ACC112 (cell line): ENCODE measurements at regions not wholly inside any gene's neighbourhood (a gene's known extent, or its start where the extent isn't known, plus 50 kb on each side); places are given as distances from the start of the nearest gene placed in this dataset.
"Not testable (repeated sequence)": the region's sequence is repeated elsewhere in the genome, so short reads cannot be mapped to it uniquely, and the experiment has no call there.

Experiments used
- H2AFZ ChIP-seq: fragments of 200-600 bp; sonication (generic); one replicate; pipeline ENCODE4 v1.6.0; 2017; ENCODE audit warnings: antibody characterized with exemption, low read length; ENCODE audit not compliant: unreplicated experiment
- H3K27ac ChIP-seq: fragments of 200-600 bp; sonication (generic); 2 replicates; pipeline ENCODE4 v1.5.1; 2014; ENCODE audit warnings: low read depth, mild to moderate bottlenecking, antibody characterized with exemption, low read length, moderate library complexity
- H3K27me3 ChIP-seq: fragments of 200-600 bp; sonication (generic); 2 replicates; pipeline ENCODE4 v1.6.1; 2014; ENCODE audit warnings: mild to moderate bottlenecking, antibody characterized with exemption, low read length, moderate library complexity, mixed read lengths; ENCODE audit not compliant: insufficient read depth
- H3K36me3 ChIP-seq: fragments of 200-600 bp; sonication (generic); 2 replicates; pipeline ENCODE4 v1.6.1; 2016; ENCODE audit warnings: mild to moderate bottlenecking, antibody characterized with exemption, low read length, moderate library complexity, mixed read lengths; ENCODE audit not compliant: insufficient read depth
- H3K4me1 ChIP-seq: fragments of 200-600 bp; sonication (generic); one replicate; pipeline ENCODE4 v1.6.1; 2016; ENCODE audit warnings: low read length, mixed read lengths; ENCODE audit not compliant: insufficient read depth, unreplicated experiment, control insufficient read depth
- H3K4me3 ChIP-seq: fragments of 200-600 bp; sonication (generic); 2 replicates; pipeline ENCODE4 v1.5.1; 2014; ENCODE audit warnings: mild to moderate bottlenecking, low read depth, low read length
- H3K79me2 ChIP-seq: fragments of 200-600 bp; sonication (generic); one replicate; pipeline ENCODE4 v1.6.0; 2016; ENCODE audit warnings: low read length; ENCODE audit not compliant: control insufficient read depth, unreplicated experiment, insufficient read depth

DNA sequence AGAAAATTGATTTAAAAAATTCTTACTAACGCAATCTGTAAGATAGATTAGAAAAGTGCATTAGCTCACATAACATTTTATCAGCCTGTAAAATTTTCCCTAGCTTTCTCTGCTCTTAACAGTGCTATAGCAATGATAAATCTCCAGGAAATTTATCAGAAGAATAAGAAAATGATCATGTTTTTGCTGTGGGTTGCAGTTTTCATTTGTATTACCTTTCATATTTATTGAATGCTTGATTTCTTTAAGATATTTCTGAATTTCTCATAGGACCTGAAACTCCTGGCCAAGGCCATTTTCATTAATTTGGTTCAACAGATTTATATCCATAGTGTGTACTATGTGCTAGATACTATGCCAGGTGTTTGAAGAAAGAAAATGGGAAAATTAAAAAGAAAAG, 130.3 kb upstream of the STARD13 start:
- Histone ChIP-seq H3K27me3 (no peaks in the 10 kb centered on the region), H3K36me3 (no peaks in the 10 kb centered on the region), H3K79me2 (no peaks in the 10 kb centered on the region), H3K4me1 (no peaks in the 10 kb centered on the region), H3K27ac (no peak overlapping the region), H3K4me3 (no peak overlapping the region), H2AFZ (no peak overlapping the region)

DNA sequence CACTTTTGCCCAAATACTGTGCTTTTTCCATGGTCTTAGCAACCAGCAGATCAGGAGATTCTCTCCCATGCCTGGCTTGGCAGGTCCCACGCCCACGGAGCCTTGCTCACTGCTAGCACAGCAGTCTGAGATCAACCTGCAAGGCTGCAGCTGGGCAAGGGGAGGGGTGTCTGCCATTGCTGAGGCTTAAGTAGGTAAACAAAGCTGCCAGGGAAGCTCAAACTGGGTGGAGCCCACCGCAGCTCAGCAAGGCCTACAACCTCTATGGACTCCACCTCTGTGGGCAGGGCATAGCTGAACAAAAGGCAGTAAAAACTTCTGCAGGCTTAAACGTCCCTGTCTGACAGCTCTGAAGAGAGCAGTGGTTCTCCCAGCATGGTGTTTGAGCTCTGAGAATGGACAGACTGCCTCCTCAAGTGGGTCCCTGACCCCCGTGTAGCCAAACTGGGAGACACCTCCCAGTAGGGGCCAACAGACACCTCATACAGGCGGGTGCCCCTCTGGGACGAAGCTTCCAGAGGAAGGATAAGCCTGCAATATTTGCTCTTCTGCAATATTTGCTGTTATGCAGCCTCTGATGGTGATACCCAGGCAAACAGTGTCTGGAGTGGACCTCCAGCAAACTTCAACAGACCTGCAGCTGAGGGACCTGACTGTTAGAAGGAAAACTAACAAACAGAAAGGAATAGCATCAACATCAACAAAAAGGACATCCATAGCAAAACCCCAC, 132.8 kb upstream of the STARD13 start:
- not testable (repeated sequence) for H3K36me3 ChIP-seq, H3K4me3 ChIP-seq, H3K27ac ChIP-seq, H2AFZ ChIP-seq, H3K4me1 ChIP-seq, H3K79me2 ChIP-seq, H3K27me3 ChIP-seq

DNA sequence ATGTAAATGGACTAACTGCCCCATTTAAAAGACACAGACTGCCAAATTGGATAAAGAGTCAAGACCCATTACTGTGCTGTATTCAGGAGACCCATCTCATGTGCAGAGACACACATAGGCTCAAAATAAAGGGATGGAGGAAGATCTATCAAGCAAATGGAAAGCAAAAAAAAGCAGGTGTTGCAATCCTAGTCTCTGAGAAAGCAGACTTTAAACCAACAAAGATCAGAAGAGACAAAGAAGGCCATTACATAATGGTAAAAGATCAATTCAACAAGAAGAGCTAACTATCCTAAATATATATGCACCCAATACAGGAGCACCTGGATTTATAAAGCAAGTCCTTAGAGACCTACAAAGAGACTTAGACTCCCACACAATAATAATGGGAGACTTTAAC, 134.6 kb upstream of the STARD13 start:
- not testable (repeated sequence) for H3K4me1 ChIP-seq

DNA sequence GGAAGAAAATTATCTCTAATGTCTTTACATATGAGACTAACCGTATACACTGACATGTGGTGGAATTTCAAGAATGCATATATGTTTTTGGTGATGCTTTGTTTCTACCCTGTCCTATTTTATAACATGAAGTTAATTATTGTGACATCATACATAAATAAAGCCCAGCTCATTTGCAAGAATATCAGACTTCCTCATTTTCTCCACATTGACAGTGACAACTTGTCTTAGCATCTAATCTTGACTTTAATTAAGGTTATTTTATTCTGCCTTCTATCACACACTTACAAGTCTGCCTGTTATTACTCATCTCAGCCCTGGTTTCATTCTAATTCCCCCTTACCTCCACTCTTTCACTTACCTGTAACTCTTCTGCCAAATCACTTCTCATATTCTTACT, 140.6 kb upstream of the STARD13 start:
- Histone ChIP-seq H3K4me1 (no peaks in the 10 kb centered on the region), H3K27ac (no peak overlapping the region), H3K79me2 (no peaks in the 10 kb centered on the region), H3K4me3 (no peak overlapping the region), H2AFZ (no peak overlapping the region), H3K36me3 (no peaks in the 10 kb centered on the region), H3K27me3 (no peaks in the 10 kb centered on the region)

More for the DNA sequence above, 134.6 kb upstream of the STARD13 start:
- not testable (repeated sequence) for H3K4me3 ChIP-seq, H3K79me2 ChIP-seq, H3K27ac ChIP-seq, H2AFZ ChIP-seq, H3K27me3 ChIP-seq, H3K36me3 ChIP-seq

DNA sequence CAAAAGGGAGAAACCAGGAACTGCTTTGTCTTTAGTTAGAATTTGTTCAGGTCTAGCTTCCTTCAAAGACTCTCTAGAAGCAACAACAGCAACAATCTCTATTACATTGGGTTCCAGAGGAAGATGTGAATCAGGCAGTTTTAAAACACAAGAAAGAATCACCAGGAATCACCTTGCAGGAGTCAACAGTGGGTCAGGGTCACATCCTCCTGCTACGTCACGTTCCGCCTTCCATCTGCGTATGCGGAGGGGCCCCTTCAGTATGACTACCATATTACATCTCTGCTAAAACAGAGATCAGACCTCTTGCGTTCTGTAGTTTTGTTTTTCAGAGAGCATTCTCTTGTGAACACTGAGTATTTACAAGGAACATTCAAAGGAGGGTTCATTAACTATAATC, 147.8 kb upstream of the STARD13 start:
- no peaks in the 10 kb centered on the region for H3K79me2 ChIP-seq
- H2AFZ ChIP-seq = no peak overlapping the region
- no peaks in the 10 kb centered on the region for H3K4me1 ChIP-seq

DNA sequence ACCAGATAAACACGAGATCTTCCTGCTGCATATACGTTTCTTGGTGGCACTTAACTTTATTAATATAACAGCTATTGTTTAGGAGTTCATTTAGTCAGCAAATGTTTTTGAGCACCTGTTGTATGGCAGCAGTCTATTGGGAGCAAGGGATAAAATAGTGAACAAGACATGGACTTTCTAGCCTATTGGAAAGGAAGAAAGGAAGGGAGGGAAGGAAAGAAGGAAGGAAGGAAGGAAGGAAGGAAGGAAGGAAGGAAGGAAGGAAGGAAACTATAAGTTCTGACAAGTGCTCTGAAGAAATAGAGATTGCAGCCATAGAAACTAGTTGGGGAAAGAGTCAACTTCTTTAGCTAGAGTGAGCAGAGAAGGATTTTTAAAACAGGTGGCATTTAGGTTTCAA, 149.1 kb upstream of the STARD13 start:
- H3K27ac ChIP-seq = no peak overlapping the region
- no peaks in the 10 kb centered on the region for H3K4me1 ChIP-seq
- no peak overlapping the region for H3K4me3 ChIP-seq
- no peaks in the 10 kb centered on the region for H3K27me3 ChIP-seq
- no peak overlapping the region for H2AFZ ChIP-seq
- no peaks in the 10 kb centered on the region for H3K79me2 ChIP-seq
- H3K36me3 ChIP-seq = no peaks in the 10 kb centered on the region

More for the DNA sequence above, 147.8 kb upstream of the STARD13 start:
- H3K27me3 ChIP-seq = no peaks in the 10 kb centered on the region
- no peaks in the 10 kb centered on the region for H3K36me3 ChIP-seq
- H3K27ac ChIP-seq = no peak overlapping the region
- no peak overlapping the region for H3K4me3 ChIP-seq

DNA sequence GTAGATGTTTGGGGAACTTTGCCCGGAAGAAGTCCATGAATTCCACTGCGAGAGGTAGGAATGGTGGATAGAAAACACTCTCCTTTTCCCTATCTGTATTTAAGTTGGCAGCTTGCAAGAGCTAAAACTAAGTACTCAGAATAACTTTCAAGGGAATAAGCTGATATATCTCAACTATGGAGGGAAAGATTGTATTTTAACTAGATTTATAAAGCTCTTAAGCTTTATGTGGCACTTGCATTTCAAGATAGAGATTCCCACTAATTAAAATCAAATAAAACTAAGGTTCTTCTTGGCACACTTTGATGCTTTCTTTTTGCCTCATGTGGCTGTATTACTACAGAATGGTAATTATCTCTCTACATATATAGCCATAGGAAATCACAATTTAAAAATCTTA, 149.7 kb upstream of the STARD13 start:
- H3K79me2 ChIP-seq = no peaks in the 10 kb centered on the region
- H3K27me3 ChIP-seq = no peaks in the 10 kb centered on the region
- H2AFZ ChIP-seq = no peak overlapping the region
- no peaks in the 10 kb centered on the region for H3K36me3 ChIP-seq
- H3K4me3 ChIP-seq = no peak overlapping the region
- H3K27ac ChIP-seq = no peak overlapping the region
- H3K4me1 ChIP-seq = no peaks in the 10 kb centered on the region

DNA sequence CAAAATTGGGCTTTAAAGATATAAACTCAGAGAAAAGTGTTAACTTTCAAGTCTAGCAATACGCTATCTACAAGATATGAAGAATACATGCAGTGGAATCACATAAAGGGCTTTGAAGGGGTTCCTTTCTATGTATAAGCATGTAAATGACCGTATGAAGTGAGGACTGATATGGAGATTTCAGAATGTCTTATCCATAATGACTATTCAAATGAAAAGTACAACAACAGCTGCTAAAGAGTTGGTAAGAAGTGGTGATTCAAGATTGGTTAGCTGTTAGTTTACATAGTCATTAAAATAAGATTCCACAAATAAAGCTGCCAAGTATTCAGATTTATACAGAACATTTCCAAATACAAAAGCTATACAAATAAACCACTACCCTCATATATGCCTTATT, 153.4 kb upstream of the STARD13 start:
- H3K79me2 ChIP-seq = no peaks in the 10 kb centered on the region
- H3K4me3 ChIP-seq = no peak overlapping the region
- H3K27ac ChIP-seq = no peak overlapping the region
- H3K27me3 ChIP-seq = no peaks in the 10 kb centered on the region
- no peak overlapping the region for H2AFZ ChIP-seq
- no peaks in the 10 kb centered on the region for H3K36me3 ChIP-seq
- H3K4me1 ChIP-seq = no peaks in the 10 kb centered on the region

DNA sequence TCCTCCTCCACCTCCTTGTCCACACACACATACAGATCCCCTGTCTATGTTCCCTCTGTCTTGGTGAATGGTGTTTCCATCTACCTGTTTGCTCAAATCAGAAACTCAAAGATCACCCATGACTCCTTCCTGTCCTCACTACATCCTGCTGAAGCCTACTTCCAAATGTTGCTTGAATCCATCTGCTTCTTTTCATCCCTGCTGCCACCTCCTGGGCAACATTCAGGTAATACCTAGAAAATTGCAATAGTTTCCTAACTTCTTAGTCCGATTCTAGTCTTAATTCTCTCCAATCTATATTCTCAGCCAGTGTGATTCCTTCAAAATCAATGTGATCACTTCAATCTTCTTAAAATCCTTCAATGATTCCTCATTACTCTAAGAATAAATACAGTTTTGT, 155.5 kb upstream of the STARD13 start:
- Histone ChIP-seq H3K27ac (no peak overlapping the region), H2AFZ (no peak overlapping the region), H3K27me3 (no peaks in the 10 kb centered on the region), H3K36me3 (no peaks in the 10 kb centered on the region), H3K4me3 (no peak overlapping the region), H3K4me1 (no peaks in the 10 kb centered on the region), H3K79me2 (no peaks in the 10 kb centered on the region)

DNA sequence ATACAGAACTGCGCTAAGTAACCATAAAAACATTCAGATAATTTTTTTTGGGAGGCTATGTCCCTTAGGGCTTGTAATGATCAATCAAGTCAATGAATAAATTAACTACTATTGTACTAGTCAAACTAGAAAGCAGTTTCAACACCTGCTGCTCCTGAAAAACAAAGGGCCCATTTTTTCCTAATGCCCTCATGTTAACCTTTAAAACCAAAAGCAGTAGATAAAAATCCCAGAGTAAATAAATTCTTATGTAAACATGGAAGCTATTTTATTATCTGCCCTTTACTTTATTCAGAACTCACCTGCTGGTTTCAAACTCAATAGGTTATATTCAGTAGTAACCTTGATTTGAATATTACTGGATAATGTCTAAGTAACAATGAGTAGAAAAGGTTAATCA, 159.5 kb upstream of the STARD13 start:
- no peak overlapping the region for H3K27ac ChIP-seq

DNA sequence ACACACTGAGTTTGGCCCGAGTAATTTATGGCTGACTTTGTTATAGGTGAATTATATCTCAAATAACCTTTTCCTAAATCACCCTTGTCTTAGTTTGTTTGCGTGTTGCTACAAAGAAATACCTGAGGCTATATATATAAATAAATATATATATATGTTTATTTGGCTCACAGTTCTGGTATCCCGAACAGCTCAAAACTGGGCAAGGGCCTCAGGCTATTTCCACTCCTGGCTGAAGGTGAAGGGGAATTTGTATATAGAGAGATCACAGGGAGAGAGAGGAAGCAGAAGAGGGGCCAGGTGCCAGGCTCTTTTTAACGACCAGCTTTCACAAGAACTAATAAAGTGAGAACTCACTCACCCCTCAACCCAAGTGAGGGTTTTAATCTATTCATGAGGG, 159.9 kb upstream of the STARD13 start:
- Histone ChIP-seq H3K79me2 (no peaks in the 10 kb centered on the region), H3K27ac (no peak overlapping the region), H3K27me3 (no peaks in the 10 kb centered on the region), H3K36me3 (no peaks in the 10 kb centered on the region), H3K4me3 (no peak overlapping the region), H3K4me1 (no peaks in the 10 kb centered on the region), H2AFZ (no peak overlapping the region)

More for the DNA sequence above, 159.5 kb upstream of the STARD13 start:
- Histone ChIP-seq H2AFZ (no peak overlapping the region), H3K4me1 (no peaks in the 10 kb centered on the region), H3K79me2 (no peaks in the 10 kb centered on the region), H3K27me3 (no peaks in the 10 kb centered on the region), H3K4me3 (no peak overlapping the region), H3K36me3 (no peaks in the 10 kb centered on the region)
